ENCODE measurements at regions not wholly inside any gene's neighbourhood (a gene's known extent, or its start where the extent isn't known, plus 50 kb on each side); places are given as distances from the start of the nearest gene placed in this dataset.

- TF ChIP-seq EZH2 (IDR thresholded peaks at IDR 0.05; ENCODE audit: insufficient read depth, poor library complexity, severe bottlenecking) (no peak), EZH2phosphoT487 (IDR thresholded peaks at IDR 0.05; ENCODE audit: insufficient read depth, low read depth) (no peak)
- no peak overlapping the region for H3K4me3 ChIP-seq
- no peaks in the 10 kb centered on the region for H3K27me3 ChIP-seq (replicated peaks; ENCODE audit: insufficient read depth)
- 2 to 6% methylated on average over 1 of the region's 1 CpG for WGBS, 2 experiments (ENCODE audit: low coverage in 1 of 2, low lambda C conversion rate in 2 of 2, missing lambda C conversion rate in 2 of 2)
- in situ Hi-C loops (cut with MboI), result no loop called here
- no peaks in the 10 kb centered on the region for H3K9me3 ChIP-seq (ENCODE audit: low read depth)
- H3K79me2 ChIP-seq (ENCODE audit: insufficient read depth), result no peaks in the 10 kb centered on the region
- no peak for DNase-seq
- H3K4me1 ChIP-seq (ENCODE audit: insufficient read depth), result no peaks in the 10 kb centered on the region
- H2AFZ ChIP-seq, result no peak overlapping the region
- H3K4me2 ChIP-seq (ENCODE audit: unreplicated experiment), result no peak overlapping the region
- no peaks in the 10 kb centered on the region for H3K9me2 ChIP-seq (ENCODE audit: insufficient read depth)
- H4K20me1 ChIP-seq (ENCODE audit: insufficient read depth), result no peaks in the 10 kb centered on the region
- H3K9ac ChIP-seq, result no peak overlapping the region
- H3F3A ChIP-seq (ENCODE audit: insufficient read depth), result no peaks in the 10 kb centered on the region
- no peak overlapping the region for H3K27ac ChIP-seq
- H3K36me3 ChIP-seq (ENCODE audit: low read depth), result no peaks in the 10 kb centered on the region
Observed at GRCh38 chr3:26967501-26967900, 344.9 kb downstream of the LRRC3B start.

GRCh38 chr3:26984416-26985390 lies 362.1 kb downstream of the LRRC3B start:
- no peak overlapping the region for H3K4me2 ChIP-seq (ENCODE audit: unreplicated experiment)
- WGBS, 2 experiments (ENCODE audit: low coverage in 1 of 2, low lambda C conversion rate in 2 of 2, missing lambda C conversion rate in 2 of 2), result 7 to 11% methylated on average over 4 of the region's 4 CpGs
- TF ChIP-seq EZH2phosphoT487 (IDR thresholded peaks at IDR 0.05; ENCODE audit: insufficient read depth, low read depth), result no peak
- no peak for TF ChIP-seq EZH2 (IDR thresholded peaks at IDR 0.05; ENCODE audit: insufficient read depth, poor library complexity, severe bottlenecking)

GRCh38 chr3:26989037-26989436 lies 366.5 kb downstream of the LRRC3B start:
- DNase-seq, result no peak
- in situ Hi-C loops (cut with MboI), result no loop called here
- Histone ChIP-seq H3K9me3 (ENCODE audit: low read depth) (no peaks in the 10 kb centered on the region), H3K4me1 (ENCODE audit: insufficient read depth) (no peaks in the 10 kb centered on the region), H2AFZ (no peak overlapping the region), H3K27me3 (replicated peaks; ENCODE audit: insufficient read depth) (no peaks in the 10 kb centered on the region), H3K4me2 (ENCODE audit: unreplicated experiment) (no peak overlapping the region), H3K79me2 (ENCODE audit: insufficient read depth) (no peaks in the 10 kb centered on the region), H3K9me2 (ENCODE audit: insufficient read depth) (no peaks in the 10 kb centered on the region), H3K9ac (no peak overlapping the region), H3K36me3 (ENCODE audit: low read depth) (no peaks in the 10 kb centered on the region), H3K4me3 (no peak overlapping the region), H3F3A (ENCODE audit: insufficient read depth) (no peaks in the 10 kb centered on the region), H3K27ac (no peak overlapping the region), H4K20me1 (ENCODE audit: insufficient read depth) (no peaks in the 10 kb centered on the region)
- 0 to 6% methylated on average over 1 of the region's 1 CpG for WGBS, 2 experiments (ENCODE audit: low coverage in 1 of 2, low lambda C conversion rate in 2 of 2, missing lambda C conversion rate in 2 of 2)
- TF ChIP-seq EZH2phosphoT487 (IDR thresholded peaks at IDR 0.05; ENCODE audit: insufficient read depth, low read depth) (no peak), EZH2 (IDR thresholded peaks at IDR 0.05; ENCODE audit: insufficient read depth, poor library complexity, severe bottlenecking) (no peak)

More at GRCh38 chr3:26984416-26985390, 362.1 kb downstream of the LRRC3B start:
- Histone ChIP-seq H3K4me1 (ENCODE audit: insufficient read depth) (no peaks in the 10 kb centered on the region), H2AFZ (no peak overlapping the region), H3K9ac (no peak overlapping the region), H3K27me3 (replicated peaks; ENCODE audit: insufficient read depth) (no peaks in the 10 kb centered on the region), H3K4me3 (no peak overlapping the region), H3K9me2 (ENCODE audit: insufficient read depth) (no peaks in the 10 kb centered on the region), H4K20me1 (ENCODE audit: insufficient read depth) (no peaks in the 10 kb centered on the region), H3K27ac (no peak overlapping the region), H3F3A (ENCODE audit: insufficient read depth) (no peaks in the 10 kb centered on the region), H3K9me3 (ENCODE audit: low read depth) (no peaks in the 10 kb centered on the region), H3K79me2 (ENCODE audit: insufficient read depth) (no peaks in the 10 kb centered on the region), H3K36me3 (ENCODE audit: low read depth) (no peaks in the 10 kb centered on the region)
- in situ Hi-C loops (cut with MboI), result no loop called here
- DNase-seq, result no peak

DNA sequence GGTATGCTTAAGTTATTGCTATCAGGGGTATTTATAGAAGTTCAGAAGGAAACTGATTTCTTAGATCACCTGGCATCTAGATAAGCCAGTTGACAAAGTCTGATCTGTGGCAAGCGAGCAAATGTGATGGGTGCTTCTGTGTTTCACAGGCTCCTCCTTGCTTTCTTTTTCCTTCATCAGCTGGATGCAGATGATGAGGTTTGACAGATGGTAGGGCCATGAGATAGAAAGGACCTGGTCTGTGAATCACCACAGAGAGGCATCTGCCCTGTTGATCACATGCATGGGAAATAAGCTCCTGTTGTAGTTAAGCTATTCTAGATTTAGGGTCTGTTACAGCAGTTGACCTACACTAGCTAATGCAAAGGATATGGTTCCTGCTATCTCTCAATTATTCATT lies 372.0 kb downstream of the NEK10 start:
- in situ Hi-C loops (cut with MboI), result no loop called here
- Histone ChIP-seq H3K4me3 (no peak overlapping the region), H3K4me1 (ENCODE audit: insufficient read depth) (no peaks in the 10 kb centered on the region), H3K27ac (no peak overlapping the region), H3K36me3 (ENCODE audit: low read depth) (no peaks in the 10 kb centered on the region), H3K79me2 (ENCODE audit: insufficient read depth) (no peaks in the 10 kb centered on the region), H3K4me2 (ENCODE audit: unreplicated experiment) (no peak overlapping the region), H3K9me2 (ENCODE audit: insufficient read depth) (no peaks in the 10 kb centered on the region), H3K27me3 (replicated peaks; ENCODE audit: insufficient read depth) (no peaks in the 10 kb centered on the region), H3F3A (ENCODE audit: insufficient read depth) (no peaks in the 10 kb centered on the region), H2AFZ (no peak overlapping the region), H4K20me1 (ENCODE audit: insufficient read depth) (no peaks in the 10 kb centered on the region), H3K9me3 (ENCODE audit: low read depth) (no peaks in the 10 kb centered on the region), H3K9ac (no peak overlapping the region)
- no peak for DNase-seq
- no peak for TF ChIP-seq EZH2phosphoT487 (IDR thresholded peaks at IDR 0.05; ENCODE audit: insufficient read depth, low read depth)
- TF ChIP-seq EZH2 (IDR thresholded peaks at IDR 0.05; ENCODE audit: insufficient read depth, poor library complexity, severe bottlenecking), result no peak
- 0 to 11% methylated on average over 1 of the region's 1 CpG for WGBS, 2 experiments (ENCODE audit: low coverage in 1 of 2, low lambda C conversion rate in 2 of 2, missing lambda C conversion rate in 2 of 2)
